NCI-H460 (cell line): ENCODE measurements at regions not wholly inside any gene's neighbourhood (a gene's known extent, or its start where the extent isn't known, plus 50 kb on each side); places are given as distances from the start of the nearest gene placed in this dataset.
A peak's percentile ranks its signal among the peaks of the same experiment; 100 is the strongest.

Experiments used
- DNase-seq: peaks from one replicate; pipeline ENCODE4 v3.0.0-alpha.2; 2016; ENCODE audit warnings: low read depth; ENCODE audit errors: extremely low read depth

DNA sequence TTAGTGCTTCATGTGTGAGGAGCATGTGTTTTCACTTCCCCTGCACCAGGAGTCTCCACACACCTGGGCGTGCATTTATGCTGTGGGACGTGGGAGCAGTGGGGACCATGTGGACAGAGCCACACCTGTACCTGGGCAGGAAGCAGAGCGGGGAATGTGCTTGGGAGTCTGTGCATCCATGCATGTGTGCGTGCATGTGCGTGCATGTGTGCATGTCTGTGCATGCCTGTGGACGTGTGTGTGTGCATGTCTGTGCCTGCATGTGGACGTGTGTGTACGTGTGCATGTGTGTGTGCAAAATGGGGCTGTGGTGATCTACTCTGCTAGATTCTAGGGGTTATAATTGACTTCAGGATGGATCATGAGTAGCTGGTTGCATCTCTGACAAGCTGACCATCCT, 224.0 kb upstream of the GMDS start:
- no peak for DNase-seq

DNA sequence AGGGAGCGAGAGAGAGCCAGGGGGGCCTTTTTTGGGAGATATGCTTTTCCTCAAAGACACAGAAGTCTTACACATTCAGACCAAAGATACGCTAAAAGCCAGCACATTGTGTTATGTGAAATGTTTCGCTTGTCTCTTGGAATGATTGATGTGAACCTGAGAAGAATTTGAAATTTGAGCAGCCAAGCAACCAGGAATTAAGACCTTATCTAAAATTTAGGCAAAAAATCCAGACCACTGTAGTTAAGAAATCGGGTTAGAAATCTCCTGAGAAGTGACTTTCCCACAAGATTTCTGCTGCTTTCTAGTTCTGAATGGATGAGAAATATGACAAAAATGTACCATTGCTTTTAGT, 223.2 kb upstream of the GMDS start:
- no peak for DNase-seq

DNA sequence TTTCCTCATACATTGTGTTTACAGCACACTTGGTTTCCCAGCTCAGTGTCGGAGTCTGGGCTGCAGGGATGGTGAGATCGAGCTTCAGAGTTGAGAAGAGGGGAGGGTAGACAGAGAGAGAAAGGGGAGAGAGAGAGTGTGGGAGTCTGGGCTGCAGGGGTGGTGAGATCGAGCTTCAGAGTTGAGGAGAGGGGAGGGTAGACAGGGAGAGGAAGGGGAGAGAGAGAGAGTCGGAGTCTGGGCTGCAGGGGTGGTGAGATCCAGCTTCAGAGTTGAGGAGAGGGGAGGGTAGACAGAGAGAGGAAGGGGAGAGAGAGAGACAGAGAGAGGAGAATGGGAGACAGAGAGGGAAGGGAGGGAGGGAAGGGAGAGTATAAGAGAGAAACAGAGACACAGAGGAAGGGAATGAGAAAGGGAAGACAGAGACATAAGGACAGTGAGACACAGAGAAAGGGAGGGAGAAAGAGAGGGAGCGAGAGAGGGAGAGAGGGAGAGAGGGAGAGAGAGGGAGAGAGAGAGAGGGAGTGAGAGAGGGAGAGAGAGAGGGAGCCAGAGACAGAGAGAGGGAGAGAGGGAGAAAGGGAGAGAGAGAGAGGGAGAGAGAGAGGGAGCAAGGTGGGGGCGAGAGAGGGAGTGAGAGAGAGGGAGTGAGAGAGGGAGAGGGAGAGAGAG, 222.7 kb upstream of the GMDS start:
- no peak for DNase-seq

DNA sequence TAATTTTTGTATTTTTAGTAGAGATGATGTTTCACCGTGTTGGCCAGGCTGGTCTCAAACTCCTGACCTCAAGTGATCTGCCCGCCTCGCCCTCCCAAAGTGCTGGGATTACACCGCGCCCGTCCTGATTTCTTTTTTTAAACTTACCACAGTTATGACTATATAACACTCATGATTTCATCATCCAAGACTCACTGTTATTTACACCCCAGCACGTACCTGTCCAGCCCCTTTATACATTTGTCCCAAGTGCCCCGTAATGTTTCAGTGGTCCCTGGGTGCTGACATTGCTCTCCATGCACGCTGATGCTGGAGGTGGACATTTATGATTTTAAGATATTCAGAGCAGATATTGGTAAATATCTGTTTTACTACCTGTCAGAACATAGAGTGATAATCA, 219.9 kb upstream of the GMDS start:
- DNase-seq = no peak

DNA sequence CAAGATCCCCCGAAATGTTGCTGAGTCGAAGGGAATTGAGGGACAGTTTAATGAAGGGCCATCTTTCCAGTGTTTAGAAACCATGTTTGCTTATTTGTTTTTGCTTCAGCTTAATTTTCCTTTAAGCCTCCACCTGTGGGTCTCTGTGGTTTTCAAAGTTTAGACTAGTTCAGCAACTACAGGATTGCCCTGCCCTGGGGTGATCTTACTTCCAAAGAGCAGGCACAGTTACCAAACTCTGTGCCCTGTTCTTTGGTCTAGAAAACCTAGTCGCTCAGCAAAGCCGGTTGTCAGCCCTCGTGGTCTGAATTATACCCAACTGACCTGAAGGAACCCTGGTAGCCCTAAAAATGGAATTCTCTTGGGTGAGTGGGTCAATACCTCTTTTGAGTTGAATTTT, 219.2 kb upstream of the GMDS start:
- DNase-seq = no peak

DNA sequence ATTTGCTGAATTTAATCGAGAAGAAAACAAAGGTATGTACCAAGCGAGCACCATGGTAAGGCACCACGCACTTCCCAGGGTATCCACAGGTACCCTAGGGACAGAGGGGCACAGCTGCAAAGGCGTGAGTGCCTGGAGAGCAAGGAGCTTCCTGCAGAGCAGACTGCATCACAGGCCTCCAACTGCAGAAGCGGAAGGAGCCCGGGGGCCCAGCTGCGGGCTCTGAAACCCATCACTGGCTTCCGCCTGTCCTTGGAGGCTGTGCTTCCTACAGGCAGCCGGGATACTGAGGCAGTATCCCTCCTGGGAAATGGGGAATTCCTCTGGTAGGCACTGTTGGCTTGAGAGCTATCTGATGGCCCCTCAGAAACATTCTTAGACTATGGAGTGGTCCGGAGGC, 217.4 kb upstream of the GMDS start:
- DNase-seq = no peak

DNA sequence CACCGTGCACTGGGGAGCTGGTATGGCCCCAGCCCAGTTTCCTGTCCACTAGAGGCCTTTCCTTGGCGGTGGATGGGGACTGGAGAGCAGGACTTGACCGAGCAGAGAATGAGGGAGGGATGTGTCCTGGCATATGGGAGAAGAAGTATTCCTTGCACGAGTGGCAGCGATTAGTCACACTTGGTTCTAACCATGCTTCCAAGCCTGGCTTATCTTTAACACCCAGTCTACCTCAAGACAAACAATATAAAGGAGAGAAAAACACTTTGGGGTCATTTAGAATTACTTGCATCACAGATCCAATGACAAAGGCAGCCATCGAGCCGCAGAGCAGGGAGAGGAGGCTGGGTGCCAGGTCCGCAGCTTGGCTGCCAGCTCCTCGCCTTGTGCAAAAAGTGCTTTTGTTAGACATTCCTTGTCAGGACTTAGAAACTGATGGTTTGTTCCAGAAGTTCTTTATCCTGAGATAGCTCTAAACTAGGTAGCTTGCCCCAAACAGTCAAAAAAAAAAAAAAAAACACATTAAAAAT, 214.9 kb upstream of the GMDS start:
- DNase-seq = no peak

DNA sequence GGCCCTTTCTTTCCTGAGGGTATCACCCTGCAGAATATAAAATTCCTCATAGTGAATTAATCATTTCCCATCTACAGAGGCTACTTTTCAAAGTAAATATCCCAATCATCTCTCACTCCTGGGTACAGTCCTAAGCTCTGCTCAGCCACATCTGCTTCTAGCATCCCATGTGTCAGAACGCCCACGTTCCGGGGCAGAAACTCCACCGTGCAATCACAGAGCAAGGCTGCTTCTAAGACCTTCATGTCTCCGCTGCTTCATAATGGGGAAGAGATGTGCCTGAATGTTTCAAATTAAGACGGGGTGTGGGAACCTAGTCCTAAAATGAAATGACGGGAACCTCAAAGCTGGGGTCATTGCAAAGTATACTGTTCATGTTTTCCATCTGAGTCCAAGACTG, 208.8 kb upstream of the GMDS start:
- no peak for DNase-seq

DNA sequence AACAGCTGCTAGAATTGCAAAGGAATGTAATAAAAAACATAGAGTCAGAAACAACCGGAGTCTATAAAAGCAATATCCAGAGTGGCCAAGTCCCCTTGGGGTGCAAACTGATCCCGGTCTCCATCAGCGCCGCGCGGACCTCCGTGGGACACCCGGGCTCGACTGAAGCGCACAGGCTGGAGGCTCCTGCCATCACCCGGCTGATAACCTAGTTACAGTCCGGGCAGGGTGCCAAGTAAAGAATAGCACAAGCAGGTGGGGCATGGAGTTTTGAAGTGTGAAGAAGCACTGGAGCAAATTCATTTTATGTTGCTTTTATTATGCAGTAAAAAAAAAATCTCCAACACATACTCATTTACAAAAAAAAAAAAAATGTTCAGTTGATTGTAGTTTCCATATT, 205.1 kb upstream of the GMDS start:
- no peak for DNase-seq

DNA sequence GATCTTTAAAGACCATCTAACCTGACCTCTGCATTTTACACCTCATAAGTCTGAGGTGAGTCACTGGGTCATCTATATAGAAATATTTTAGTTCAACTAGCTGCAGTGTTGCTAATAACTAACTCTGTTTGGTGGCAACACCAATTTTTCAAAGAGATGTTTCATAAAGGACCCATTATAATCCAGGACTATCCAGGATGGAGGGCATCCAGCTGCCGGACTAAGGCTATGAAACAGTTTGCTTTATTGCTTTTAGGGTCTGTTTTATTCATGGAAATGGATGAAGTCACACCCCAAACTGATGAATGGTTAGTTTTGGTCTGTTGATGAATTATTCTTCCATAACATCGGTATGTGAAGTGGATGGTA, 204.2 kb upstream of the GMDS start:
- DNase-seq = no peak

DNA sequence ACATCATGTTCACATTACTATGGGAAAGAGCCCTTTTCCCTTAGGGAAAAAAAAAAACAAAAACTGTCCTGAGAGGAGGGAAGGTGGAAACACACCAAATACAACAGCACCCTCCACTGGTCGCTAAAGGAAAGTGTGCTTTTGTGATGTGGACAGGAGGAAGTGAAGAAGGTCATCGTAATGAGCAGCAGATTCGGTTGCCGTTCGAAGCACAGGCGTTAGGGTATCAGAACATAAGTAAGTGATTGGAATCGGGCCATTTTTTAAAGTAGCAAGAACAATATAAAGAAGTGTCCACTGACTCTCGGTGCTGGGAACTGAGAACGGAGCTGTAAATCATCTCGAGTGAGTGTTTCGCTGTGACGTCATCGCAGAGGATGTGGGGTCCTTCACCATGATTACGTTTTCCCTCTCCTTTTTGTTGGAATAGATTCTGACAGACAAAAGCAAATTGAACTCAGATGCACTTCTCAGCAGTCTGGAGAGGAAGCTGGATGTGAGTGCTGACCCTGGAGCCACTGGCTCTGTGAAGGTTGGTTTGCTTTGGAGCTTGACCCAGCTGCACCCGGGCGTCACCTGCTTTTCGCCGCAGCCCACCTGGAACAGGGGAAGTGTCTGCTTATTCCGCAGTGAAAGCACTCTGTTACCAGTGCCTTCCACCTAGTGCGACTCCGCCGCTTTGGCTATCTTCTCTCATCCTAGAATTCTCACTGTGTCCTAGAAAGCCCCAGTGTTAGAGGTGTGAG, 203.6 kb upstream of the GMDS start:
- peak; percentile 76 for DNase-seq

DNA sequence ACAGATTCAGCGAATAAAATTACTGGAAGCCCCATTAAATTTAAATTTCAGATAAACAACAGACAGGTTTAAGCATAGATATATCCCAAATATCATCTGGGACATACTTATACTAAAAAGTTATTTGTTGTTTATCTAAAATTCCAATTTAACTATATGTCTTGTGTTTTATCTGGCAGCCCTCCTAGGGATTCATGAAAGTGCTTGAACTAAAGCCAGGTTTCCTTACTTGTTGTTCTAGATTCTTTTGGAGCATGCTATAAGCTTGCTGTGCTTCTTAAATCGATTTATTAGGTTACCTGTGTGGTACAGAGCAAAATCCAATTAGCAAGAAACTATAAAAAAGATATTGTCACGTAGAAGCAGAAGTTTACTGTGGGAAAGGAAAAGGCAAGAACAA, 202.5 kb upstream of the GMDS start:
- no peak for DNase-seq

DNA sequence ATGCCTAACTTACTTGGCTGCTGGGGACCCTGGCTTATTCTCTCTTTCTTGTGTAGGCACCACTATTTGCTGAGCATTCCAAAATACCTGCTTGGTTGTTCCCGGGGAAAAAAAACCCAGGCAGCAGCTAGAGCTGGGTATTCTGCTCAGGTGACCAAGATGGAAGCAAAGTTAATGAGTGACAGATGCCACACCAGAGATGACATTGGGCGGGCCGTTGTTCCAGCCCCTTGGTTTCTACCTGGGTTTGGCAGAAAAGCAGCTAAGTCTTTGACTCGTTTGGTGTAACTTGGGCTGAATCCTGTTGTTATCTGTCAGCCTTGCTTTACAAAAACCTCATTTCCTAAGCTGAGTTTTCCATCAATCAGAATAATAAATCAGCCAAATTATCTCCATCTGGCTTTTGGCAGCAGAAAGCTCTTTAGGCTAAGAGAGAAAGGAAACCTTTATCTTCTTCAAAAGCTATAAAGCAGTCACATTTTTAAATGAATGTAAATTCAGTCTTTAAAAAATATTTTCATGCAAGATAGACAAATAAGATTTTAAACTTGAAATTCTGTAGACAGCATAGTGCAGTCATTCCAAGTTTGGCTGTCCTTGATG, 202.0 kb upstream of the GMDS start:
- DNase-seq = no peak

DNA sequence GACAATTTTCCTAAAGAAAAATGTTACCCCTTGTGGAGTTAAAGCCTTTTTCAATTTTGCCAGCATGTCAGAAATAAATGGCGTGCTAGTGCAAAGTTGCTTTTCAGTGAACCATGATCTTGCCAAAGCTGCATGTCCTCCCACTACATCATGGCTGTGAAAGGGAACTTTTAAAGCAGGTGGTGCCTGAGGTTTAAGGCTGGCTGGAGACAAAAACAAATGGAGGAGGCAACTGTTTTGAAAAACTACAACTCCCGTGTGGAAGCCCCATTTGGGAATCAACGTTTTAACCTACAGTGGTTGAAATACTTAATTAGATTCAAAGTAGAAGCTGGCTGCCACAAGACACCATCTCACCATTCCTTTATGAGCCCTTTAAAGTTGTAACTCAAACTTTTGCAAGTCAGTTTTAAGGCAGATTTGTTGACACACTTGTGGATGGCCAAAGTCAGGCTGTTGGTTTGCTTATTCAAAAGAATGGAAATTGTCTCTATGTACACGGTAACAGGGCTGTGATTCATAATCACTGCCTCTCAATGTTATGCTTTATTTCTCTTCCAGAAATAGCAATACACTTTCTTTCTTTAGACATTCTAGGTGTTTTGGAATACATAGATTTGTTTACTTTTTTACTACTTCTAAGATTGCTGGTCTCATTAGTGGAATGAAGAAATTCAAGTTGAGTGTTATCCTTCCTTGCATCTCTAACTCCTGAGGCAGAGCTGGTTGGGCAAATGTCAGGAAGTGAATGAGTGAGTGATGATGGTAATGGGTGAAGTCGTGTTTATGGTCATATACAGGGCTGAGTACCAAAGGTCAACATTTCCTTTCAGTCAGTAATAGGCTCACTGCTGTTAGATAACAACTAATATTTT, 196.4 kb upstream of the GMDS start:
- no peak for DNase-seq

DNA sequence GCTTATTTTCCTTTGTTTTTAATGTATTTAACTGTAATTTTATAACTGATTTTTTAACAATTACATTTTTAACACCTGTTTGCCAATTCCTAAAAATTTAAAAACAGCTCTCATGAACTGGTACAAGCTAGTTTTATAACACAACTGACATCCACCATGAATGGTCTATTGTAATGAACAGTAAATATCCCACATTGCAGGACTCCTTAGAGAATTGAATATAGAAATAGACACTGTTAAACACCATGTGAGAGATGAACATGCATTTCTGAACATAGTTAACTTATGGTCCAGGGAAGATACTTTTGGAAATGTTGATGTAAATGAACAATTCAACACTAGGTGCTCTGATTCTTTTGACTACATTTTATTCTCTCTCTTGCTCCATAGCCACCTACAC, 195.1 kb upstream of the GMDS start:
- DNase-seq = no peak

DNA sequence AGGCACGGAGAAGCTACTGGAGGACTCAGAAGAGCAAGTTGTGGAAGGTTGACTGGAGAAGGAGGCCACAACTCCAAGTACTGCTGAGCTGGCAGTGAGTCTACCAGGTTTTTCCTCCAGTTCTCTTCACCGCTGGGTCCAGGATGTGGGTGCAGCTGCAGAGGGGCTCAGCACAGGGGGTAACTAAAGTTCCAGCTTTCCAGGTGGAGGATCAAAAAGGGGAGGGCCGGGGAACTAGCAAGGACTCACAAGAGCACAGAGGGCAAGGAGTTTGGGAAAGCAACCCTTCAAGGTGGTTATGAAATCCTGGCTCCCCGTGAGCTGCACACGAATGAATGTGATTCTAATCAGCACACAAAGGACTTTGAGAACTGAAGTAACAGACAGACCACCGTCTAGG, 194.2 kb upstream of the GMDS start:
- DNase-seq = no peak

DNA sequence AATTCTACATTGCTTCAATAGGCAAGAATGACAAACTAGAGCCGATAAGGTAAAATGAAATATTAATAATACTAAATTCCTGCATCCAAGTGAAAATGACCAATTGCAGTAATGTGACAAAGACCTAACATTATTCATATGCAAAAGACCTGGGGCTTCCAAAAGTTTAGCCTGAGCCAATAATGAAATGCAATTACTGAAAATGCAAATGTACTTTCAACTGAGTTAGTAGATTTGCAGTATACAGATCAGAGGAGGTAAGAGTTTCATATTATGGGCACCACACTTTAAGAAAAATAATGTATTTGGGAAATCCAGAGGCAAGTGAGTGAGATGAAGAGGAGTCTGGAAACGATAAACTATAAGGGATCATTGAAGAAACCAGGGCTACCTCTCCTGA, 193.7 kb upstream of the GMDS start:
- DNase-seq = no peak

DNA sequence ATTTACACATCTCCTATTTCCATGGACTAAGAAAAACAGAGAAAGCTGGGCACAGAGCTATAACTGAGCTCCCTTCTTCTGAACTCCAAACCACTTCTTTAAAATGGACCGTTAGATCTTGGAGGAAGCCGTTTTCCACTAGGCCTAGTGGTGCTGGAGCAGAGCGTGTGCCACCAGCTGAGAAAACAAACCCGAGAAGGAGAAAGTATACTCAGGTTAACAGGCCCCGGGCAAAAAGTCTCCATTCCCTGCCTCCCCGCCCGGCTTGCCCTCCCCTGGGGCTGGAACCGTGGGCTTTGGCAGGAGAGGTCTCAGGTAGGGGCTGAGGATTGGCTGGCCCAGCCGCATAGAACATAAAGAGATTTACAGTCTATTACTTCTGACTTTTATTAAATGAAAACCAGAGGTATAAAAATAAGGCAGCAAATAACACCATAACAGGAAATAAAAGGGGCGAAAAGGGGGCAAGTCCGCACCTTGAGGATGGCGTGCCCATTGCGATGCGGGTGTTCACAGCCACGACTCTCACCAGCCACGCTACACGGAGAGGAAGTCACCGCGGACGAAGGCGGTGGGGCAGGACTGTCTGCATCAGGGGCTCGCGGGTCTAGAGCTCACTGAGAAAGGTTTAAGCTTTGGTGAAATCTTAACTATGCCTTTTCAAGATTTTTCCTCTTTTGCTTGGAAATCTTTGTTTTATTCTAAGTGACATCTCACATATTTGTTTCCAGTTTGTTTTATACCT, 191.2 kb upstream of the GMDS start:
- DNase-seq = no peak

DNA sequence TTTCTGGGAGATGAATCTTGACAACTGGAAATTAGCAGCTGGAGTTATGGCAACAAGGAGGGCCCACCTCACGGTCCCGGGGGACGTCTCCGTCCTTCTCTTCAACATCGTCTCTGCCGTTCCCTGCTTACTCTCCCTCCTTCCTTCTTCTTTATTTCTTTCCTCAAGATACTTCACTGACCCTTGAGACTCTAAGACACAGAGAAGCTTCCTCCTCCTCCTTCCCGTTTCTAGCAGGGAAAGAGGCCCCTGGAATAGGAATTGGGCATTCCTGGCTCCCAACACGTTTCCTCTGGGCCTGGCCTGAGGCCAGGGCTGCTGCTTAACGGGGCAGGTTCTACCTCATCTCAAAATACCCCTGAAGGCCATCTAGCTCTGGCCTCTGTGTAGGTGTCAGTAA, 189.9 kb upstream of the GMDS start:
- no peak for DNase-seq

DNA sequence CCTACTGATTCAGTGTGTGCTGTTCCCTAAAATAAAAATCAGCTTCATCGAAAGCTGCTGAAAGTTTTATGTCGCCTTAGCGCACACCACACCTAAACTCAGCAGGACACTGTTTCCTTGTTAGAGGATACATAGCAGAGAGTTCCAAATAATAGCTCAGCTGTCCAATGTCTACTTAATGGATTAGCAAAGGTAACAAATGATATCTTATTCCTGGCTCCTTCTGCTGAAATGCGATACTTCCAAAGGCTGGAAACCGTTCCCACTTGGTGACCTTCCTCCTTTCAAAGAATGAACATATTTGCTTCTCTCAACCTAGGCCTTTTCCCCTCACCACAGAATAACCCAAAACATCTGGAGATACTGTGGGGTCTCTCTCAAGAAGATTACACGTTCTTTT, 189.5 kb upstream of the GMDS start:
- DNase-seq = no peak

DNA sequence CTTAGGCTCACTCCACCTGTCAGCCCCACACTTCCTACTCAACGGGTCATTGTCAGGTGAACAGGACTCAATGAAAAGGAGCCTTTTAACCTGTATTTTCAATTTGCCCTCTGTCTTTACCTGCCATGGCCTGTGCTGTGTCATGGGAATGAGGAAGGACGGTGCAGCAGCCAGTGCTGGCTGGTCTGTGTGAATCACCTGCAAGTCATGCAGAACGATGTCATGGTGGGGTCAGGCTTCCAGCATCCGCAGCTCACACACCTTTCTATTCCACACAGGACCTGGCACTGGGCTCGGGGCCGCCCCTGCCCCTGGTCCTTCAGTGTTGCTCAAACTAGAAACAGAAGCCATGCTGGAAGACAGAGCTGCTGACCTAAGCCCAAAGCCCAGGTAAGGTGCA, 188.7 kb upstream of the GMDS start:
- no peak for DNase-seq
